C4-2B (cell line): ENCODE measurements at regions not wholly inside any gene's neighbourhood (a gene's known extent, or its start where the extent isn't known, plus 50 kb on each side); places are given as distances from the start of the nearest gene placed in this dataset.

ENCODE experiments used
- H3K27ac ChIP-seq: fragments of 450-650 bp; 2 replicates; pipeline ENCODE4 v1.5.1; 2017
- ZFX ChIP-seq: fragments of 450-650 bp; IDR thresholded peaks from 2 replicates; pipeline ENCODE4 v1.6.1; 2017
- TF ChIP-seq, protein P1 (sequence below): fragments of 450-650 bp; conservative IDR thresholded peaks from 2 replicates; pipeline ENCODE4 v1.5.1; 2017; ENCODE audit warnings: mild to moderate bottlenecking

DNA sequence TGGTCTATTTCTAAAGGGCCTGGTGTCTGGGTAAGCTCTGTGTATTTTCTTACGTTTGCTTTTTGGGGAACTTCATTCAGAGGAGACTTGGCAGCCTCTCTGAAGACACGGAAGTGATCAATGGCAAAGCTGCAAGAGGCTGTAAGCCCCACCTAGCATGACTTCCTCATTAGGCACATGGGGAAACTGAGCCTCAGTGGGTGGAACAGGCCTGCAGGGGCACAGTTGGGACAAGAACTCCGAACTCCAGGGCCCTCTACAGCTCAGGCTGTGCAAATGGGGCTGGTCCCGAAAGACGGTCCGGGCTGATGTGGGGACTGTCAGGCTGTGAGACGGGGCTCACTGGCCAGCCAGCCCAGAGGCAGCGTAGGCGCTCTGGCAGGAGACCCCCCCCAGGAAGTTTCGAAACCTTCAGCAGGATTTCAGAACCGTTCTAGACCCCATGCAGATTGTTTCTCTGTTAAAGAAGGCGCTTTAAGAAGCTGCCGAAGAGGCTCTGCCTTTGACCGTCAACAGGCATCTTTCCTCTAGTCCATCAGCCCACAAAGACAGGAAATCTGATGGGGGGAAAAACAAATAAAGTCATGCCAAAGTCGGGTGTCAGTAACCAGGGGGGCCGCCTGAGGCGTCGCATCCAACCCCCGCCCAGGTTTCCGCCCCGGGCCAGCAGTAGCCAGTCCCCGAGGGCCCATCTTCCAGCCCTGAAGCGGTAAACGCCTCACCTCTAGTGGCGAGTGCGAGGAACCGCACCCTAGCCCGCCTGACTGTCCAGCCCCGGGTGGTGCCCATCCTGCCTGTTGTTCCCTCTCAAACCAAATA is 79.8 kb upstream of the TBC1D3K start:
- TF ChIP-seq, protein P1, sequence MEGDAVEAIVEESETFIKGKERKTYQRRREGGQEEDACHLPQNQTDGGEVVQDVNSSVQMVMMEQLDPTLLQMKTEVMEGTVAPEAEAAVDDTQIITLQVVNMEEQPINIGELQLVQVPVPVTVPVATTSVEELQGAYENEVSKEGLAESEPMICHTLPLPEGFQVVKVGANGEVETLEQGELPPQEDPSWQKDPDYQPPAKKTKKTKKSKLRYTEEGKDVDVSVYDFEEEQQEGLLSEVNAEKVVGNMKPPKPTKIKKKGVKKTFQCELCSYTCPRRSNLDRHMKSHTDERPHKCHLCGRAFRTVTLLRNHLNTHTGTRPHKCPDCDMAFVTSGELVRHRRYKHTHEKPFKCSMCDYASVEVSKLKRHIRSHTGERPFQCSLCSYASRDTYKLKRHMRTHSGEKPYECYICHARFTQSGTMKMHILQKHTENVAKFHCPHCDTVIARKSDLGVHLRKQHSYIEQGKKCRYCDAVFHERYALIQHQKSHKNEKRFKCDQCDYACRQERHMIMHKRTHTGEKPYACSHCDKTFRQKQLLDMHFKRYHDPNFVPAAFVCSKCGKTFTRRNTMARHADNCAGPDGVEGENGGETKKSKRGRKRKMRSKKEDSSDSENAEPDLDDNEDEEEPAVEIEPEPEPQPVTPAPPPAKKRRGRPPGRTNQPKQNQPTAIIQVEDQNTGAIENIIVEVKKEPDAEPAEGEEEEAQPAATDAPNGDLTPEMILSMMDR: peak; percentile 84
- TF ChIP-seq ZFX: no peak
- H3K27ac ChIP-seq: no peak overlapping the region

DNA sequence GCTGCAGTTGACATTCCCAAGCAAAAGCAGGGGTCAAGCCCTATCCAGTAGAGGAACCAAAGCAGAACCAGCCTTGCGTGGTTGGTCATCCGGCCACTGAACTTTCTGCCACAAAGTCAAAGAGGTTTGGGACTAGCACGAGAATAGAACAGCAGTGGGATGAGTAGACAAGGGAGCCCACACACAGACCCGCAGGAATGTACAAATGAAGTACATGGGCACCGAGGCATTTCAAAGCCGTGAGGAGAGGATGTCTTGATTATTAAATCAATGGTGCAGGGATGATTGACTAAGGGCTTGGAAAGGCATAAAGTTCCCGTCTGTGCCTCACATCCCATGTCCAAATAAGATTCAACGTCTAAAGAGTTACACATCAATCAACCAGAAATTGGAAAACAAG is 81.8 kb upstream of the TBC1D3K start:
- H3K27ac ChIP-seq: no peak overlapping the region
- TF ChIP-seq, protein P1: no peak

DNA sequence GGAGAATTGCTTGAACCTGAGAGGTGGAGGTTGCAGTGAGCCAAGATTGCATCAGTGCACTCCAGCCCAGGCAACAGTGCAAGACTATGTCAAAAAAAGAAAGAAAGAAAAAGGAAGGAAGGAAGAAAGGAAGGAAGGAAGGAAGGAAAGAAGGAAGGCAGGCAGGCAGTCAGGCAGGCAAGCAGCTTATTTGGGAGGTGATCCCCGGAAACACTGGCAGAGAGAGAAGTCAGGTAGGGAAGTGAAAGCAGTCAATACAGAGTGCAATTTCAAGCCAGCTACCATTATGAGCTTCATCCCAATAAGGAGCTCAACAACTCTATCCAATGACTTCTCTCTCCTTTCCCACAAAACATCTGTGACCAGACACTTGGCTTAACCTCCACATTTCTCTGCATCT is 83.0 kb upstream of the TBC1D3K start:
- TF ChIP-seq, protein P1: no peak
- no peak for TF ChIP-seq ZFX
- no peak overlapping the region for H3K27ac ChIP-seq

DNA sequence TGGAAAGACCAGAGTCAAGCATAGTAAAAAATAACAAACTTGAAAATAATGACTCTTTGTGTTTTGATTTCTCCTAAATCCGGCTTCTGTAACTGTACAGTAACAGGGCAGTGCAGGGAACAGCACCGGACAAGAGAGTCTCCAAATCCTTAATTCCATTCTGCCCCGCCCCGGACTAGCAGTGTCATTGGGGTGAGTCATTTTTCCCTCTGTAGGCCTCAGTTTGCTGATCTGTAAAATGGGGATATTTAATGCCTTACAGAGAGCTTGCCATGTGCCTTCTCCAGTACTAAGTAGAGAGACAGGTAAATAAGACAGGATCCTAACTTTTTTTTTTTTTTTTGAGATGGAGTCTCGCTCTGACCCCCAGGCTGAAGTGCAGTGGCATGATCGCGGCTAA is 83.6 kb upstream of the TBC1D3K start:
- H3K27ac ChIP-seq: no peak overlapping the region
- TF ChIP-seq ZFX: no peak
- TF ChIP-seq, protein P1: no peak

DNA sequence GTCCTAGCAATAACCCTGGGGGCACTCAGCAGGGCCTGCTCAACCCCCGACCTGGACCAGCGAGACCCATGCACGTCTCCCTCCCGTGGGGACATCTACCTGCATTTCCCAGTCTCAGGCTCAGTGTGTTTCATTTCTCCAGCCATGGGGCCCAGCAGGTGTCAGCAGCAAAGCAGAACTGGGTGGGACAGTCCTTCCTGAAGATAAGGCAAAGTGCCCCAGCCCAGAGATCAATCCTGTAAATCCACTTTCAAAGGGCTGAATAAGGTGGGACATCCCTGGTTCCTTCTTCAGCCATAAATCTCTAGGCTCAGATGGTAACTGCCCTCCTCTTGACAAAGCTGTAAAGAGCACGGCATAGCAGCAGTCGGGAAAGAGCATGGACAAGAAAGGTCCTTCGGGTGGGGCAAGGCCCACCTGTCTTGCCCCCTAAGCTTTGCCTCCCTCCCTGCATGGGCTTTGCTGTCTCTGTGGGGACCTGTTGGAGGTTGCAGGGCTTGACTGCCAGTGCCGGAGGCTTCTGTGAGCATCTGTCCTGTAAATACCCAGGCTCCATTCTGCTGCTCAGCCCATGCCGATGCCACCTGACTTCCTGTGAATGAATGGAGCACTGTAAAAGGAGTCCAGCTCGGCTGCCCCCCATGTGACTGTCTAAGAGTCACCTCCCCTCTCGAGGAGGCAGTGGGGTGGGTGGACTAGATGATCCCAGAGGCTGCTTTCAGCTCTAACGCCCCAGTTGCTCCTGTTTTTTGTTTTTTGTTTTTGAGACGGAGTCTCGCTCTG is 84.8 kb upstream of the TBC1D3K start:
- no peak overlapping the region for H3K27ac ChIP-seq
- TF ChIP-seq ZFX: no peak
- TF ChIP-seq, protein P1: no peak

DNA sequence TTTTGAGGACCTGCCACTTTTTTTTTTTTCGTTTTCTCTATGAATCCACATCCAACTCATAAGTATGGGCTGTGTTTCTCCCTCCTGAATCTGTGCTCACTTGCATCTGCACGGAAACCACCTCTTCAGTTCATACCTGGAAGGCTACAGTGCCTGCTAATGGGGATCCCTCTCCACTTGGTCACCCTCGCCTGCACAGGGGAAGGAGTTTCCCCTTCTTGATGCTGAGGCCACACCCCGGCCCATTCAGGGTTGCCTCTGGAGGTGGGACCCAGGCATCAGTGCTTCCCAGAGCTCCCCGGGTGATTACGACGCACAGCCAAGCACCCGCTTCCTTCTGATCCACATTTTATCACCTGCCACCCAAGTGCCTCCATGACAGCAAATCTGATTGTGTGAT is 85.9 kb upstream of the TBC1D3K start:
- no peak overlapping the region for H3K27ac ChIP-seq
- TF ChIP-seq, protein P1: no peak
- TF ChIP-seq ZFX: no peak

DNA sequence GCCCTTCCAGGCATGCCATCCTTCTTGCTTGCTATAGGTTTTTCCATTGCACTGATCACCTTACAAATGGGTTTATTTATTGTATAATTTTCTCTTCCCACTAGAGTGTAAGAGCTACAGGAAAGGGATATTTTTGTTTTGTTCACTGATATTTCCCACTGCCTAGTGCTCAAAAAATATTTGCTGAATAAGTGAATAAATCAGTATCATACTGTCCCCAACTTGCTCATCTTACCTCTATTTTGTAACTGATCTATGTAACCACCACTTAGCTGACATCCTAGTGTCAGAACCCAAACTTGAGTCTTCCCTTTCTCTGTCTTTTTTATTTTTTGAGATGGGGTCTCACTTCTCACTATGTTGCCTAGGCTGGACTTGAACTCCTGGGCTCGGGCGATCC is 87.6 kb upstream of the TBC1D3K start:
- TF ChIP-seq, protein P1: no peak
- no peak overlapping the region for H3K27ac ChIP-seq
